ENCODE measurements at regions not wholly inside any gene's neighbourhood (a gene's known extent, or its start where the extent isn't known, plus 50 kb on each side); places are given as distances from the start of the nearest gene placed in this dataset.

GRCh38 chrX:129065895-129066294 is 457.4 kb downstream of the SMARCA1 start:
- POLR2A ChIA-PET: no interaction called here
- Mint-ChIP-seq H3K4me1 (no peaks in the 10 kb centered on the region), H3K4me3 (no peak overlapping the region), H3K27me3 (no peaks in the 10 kb centered on the region), H3K27ac (no peak overlapping the region), H3K9me3 (ENCODE audit: low read depth) (no peaks in the 10 kb centered on the region), H3K36me3 (ENCODE audit: low read depth) (no peaks in the 10 kb centered on the region)
- DNase-seq (no peak), ATAC-seq (no peak)
- intact Hi-C loops (cut with DNase I, micrococcal nuclease): no loop called here
- CTCF ChIA-PET: no interaction called here

- POLR2A ChIA-PET: no interaction called here
- Mint-ChIP-seq H3K27ac (no peak overlapping the region), H3K9me3 (ENCODE audit: low read depth) (no peaks in the 10 kb centered on the region), H3K4me1 (no peaks in the 10 kb centered on the region), H3K27me3 (no peaks in the 10 kb centered on the region), H3K4me3 (no peak overlapping the region), H3K36me3 (ENCODE audit: low read depth) (no peaks in the 10 kb centered on the region)
- CTCF ChIA-PET: no interaction called here
- ATAC-seq (no peak), DNase-seq (no peak)
- intact Hi-C loops (cut with DNase I, micrococcal nuclease): no loop called here
These were observed 464.9 kb downstream of the SMARCA1 start for GRCh38 chrX:129058405-129058804.

DNA sequence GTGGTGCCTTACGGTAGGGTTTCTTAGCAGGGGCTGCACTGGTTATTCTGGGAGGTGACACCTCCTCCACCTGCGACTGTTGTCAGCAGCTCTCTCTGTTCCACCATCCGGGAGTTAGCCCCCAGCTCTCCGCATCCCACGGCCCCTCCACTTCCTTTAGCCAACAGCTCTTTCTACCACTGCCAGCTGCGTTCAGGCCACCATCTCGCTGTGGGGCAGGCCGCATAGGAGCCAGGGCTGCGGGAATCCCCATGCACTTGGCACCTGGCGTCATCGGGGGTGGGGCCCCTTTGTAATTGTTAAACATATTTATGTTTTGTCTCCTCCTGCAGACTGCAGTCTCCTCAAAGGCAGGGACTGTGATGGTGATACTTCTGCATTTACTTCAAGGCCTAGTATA is 480.2 kb downstream of the SMARCA1 start:
- ATAC-seq (no peak), DNase-seq (no peak)
- ChIA-PET CTCF (no interaction called here), POLR2A (no interaction called here)
- Mint-ChIP-seq H3K27ac (no peak overlapping the region), H3K9me3 (ENCODE audit: low read depth) (no peaks in the 10 kb centered on the region), H3K4me1 (no peaks in the 10 kb centered on the region), H3K27me3 (no peaks in the 10 kb centered on the region), H3K4me3 (no peak overlapping the region), H3K36me3 (ENCODE audit: low read depth) (no peaks in the 10 kb centered on the region)
- intact Hi-C loops (cut with DNase I, micrococcal nuclease): no loop called here

- no peak overlapping the region for H3K27ac Mint-ChIP-seq
- H3K4me1 Mint-ChIP-seq: no peaks in the 10 kb centered on the region
- DNase-seq (no peak), ATAC-seq (no peak)
- intact Hi-C loops (cut with DNase I, micrococcal nuclease): no loop called here
- H3K27me3 Mint-ChIP-seq: no peaks in the 10 kb centered on the region
- no peak overlapping the region for H3K4me3 Mint-ChIP-seq
- H3K9me3 Mint-ChIP-seq (ENCODE audit: low read depth): no peaks in the 10 kb centered on the region
- POLR2A ChIA-PET: no interaction called here
- CTCF ChIA-PET: no interaction called here
- no peaks in the 10 kb centered on the region for H3K36me3 Mint-ChIP-seq (ENCODE audit: low read depth)
These were observed 482.0 kb downstream of the SMARCA1 start for GRCh38 chrX:129041319-129041718.

DNA sequence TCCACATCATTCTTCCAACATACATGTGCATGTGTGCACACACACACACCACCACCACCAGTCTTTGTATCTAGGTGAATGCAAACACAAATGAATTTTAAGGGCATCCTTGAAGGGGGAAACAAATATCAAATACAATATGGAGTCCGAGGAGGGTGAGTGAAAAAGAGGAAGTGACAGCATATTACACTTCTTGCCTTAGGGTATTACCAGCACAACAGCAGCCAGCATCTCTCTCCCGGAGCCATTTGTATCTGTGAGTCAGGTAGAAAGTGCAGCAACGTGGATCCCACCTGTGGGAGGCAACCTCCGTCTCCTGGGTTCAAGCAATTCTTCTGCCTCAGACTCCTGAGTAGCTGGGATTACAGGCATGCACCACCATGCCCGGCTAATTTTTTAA is 483.2 kb downstream of the SMARCA1 start:
- intact Hi-C loops (cut with DNase I, micrococcal nuclease): no loop called here
- ChIA-PET POLR2A (no interaction called here), CTCF (no interaction called here)
- H3K36me3 Mint-ChIP-seq (ENCODE audit: low read depth): no peaks in the 10 kb centered on the region
- no peak for DNase-seq
- no peak for ATAC-seq
- H3K27me3 Mint-ChIP-seq: no peaks in the 10 kb centered on the region
- H3K4me3 Mint-ChIP-seq: no peak overlapping the region
- no peaks in the 10 kb centered on the region for H3K4me1 Mint-ChIP-seq
- H3K9me3 Mint-ChIP-seq (ENCODE audit: low read depth): no peaks in the 10 kb centered on the region
- no peak overlapping the region for H3K27ac Mint-ChIP-seq

DNA sequence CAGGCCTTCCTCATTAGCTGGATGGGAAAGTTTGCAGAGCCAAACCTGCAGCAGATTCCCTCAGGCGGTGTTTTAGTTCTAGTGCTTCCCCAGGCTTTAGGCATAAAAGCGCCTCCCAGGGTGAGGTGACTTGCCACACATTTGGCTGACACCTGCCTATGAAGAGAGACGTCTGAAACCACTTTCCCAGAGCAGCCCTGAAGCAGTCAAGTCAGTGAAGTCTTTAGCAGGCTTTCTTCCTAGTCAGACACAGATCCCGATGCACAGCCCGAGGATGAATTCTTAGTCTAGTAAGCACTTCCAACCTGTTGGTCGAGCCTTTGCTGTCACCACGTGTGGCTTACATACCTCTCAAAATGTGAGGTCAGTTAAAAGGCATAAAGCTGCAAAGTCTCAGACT is 484.1 kb downstream of the SMARCA1 start:
- H3K27me3 Mint-ChIP-seq: no peaks in the 10 kb centered on the region
- H3K4me1 Mint-ChIP-seq: no peaks in the 10 kb centered on the region
- CTCF ChIA-PET: no interaction called here
- POLR2A ChIA-PET: no interaction called here
- no peak overlapping the region for H3K27ac Mint-ChIP-seq
- no peaks in the 10 kb centered on the region for H3K36me3 Mint-ChIP-seq (ENCODE audit: low read depth)
- H3K4me3 Mint-ChIP-seq: no peak overlapping the region
- intact Hi-C loops (cut with DNase I, micrococcal nuclease): no loop called here
- H3K9me3 Mint-ChIP-seq (ENCODE audit: low read depth): no peaks in the 10 kb centered on the region
- DNase-seq (no peak), ATAC-seq (no peak)

- H3K4me3 Mint-ChIP-seq: no peak overlapping the region
- H3K36me3 Mint-ChIP-seq (ENCODE audit: low read depth): no peaks in the 10 kb centered on the region
- ChIA-PET POLR2A (no interaction called here), CTCF (no interaction called here)
- H3K27me3 Mint-ChIP-seq: no peaks in the 10 kb centered on the region
- H3K9me3 Mint-ChIP-seq (ENCODE audit: low read depth): no peaks in the 10 kb centered on the region
- no peak for ATAC-seq
- no peaks in the 10 kb centered on the region for H3K4me1 Mint-ChIP-seq
- no peak overlapping the region for H3K27ac Mint-ChIP-seq
- intact Hi-C loops (cut with DNase I, micrococcal nuclease): no loop called here
- no peak for DNase-seq
These were observed 485.9 kb downstream of the SMARCA1 start for GRCh38 chrX:129037389-129037788.

- no peak for DNase-seq
- Mint-ChIP-seq H3K4me3 (no peak overlapping the region), H3K4me1 (no peaks in the 10 kb centered on the region), H3K9me3 (ENCODE audit: low read depth) (no peaks in the 10 kb centered on the region), H3K27me3 (no peaks in the 10 kb centered on the region), H3K36me3 (ENCODE audit: low read depth) (no peaks in the 10 kb centered on the region), H3K27ac (no peak overlapping the region)
- intact Hi-C loops (cut with DNase I, micrococcal nuclease): no loop called here
- ATAC-seq: no peak
- POLR2A ChIA-PET: no interaction called here
- CTCF ChIA-PET: no interaction called here
These were observed 488.1 kb downstream of the SMARCA1 start for GRCh38 chrX:129035180-129035579.

GRCh38 chrX:129034196-129034595 is 489.1 kb downstream of the SMARCA1 start:
- Mint-ChIP-seq H3K27me3 (no peaks in the 10 kb centered on the region), H3K4me1 (no peaks in the 10 kb centered on the region), H3K9me3 (ENCODE audit: low read depth) (no peaks in the 10 kb centered on the region), H3K36me3 (ENCODE audit: low read depth) (no peaks in the 10 kb centered on the region), H3K27ac (no peak overlapping the region), H3K4me3 (no peak overlapping the region)
- ChIA-PET CTCF (no interaction called here), POLR2A (no interaction called here)
- DNase-seq (no peak), ATAC-seq (no peak)
- intact Hi-C loops (cut with DNase I, micrococcal nuclease): no loop called here

DNA sequence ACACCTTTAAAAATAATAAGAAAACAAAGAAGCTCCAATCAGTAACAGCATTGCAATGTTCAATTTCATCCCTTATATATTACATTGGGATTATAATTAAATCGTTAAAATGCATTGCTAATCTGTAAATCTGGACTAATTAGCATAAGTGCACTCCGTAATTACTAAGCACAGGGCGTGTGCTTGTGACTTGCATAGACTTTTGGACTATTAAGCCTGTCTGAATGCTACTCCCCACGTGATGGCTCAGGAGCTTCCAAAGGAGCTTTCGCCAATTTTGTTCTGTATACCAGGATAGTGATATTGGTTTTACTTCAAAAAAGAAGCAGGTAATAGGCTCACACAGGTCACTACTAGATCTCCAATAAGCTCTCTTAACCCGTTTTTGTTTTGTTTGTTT is 497.1 kb downstream of the SMARCA1 start:
- POLR2A ChIA-PET: no interaction called here
- H3K27me3 Mint-ChIP-seq: no peaks in the 10 kb centered on the region
- H3K27ac Mint-ChIP-seq: no peak overlapping the region
- H3K4me3 Mint-ChIP-seq: no peak overlapping the region
- CTCF ChIA-PET: no interaction called here
- H3K9me3 Mint-ChIP-seq (ENCODE audit: low read depth): no peaks in the 10 kb centered on the region
- no peaks in the 10 kb centered on the region for H3K36me3 Mint-ChIP-seq (ENCODE audit: low read depth)
- no peak for DNase-seq
- intact Hi-C loops (cut with DNase I, micrococcal nuclease): no loop called here
- H3K4me1 Mint-ChIP-seq: no peaks in the 10 kb centered on the region
- no peak for ATAC-seq

DNA sequence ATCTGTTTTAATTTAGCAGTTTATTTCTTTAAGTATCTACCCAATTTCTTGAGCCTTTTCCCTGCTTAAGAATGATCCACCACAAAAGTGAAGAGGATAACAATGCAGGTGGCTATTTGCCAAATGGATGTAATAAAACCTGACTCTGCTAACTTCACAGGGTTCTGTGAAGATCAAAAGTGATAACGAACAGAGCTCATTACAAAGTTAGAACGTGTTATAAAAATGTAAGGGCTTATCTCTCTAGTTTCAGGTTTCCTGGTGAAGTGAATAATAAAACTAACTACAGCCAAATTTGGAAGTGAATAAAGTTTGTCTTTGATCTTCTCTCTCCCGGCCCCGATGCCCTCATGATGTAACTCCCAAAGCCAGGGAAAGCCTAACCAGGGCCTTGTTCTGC is 497.9 kb downstream of the SMARCA1 start:
- H3K27me3 Mint-ChIP-seq: no peaks in the 10 kb centered on the region
- DNase-seq (no peak), ATAC-seq (no peak)
- no peaks in the 10 kb centered on the region for H3K9me3 Mint-ChIP-seq (ENCODE audit: low read depth)
- POLR2A ChIA-PET: no interaction called here
- H3K27ac Mint-ChIP-seq: no peak overlapping the region
- H3K4me1 Mint-ChIP-seq: no peaks in the 10 kb centered on the region
- no peaks in the 10 kb centered on the region for H3K36me3 Mint-ChIP-seq (ENCODE audit: low read depth)
- no peak overlapping the region for H3K4me3 Mint-ChIP-seq
- CTCF ChIA-PET: no interaction called here
- intact Hi-C loops (cut with DNase I, micrococcal nuclease): no loop called here

DNA sequence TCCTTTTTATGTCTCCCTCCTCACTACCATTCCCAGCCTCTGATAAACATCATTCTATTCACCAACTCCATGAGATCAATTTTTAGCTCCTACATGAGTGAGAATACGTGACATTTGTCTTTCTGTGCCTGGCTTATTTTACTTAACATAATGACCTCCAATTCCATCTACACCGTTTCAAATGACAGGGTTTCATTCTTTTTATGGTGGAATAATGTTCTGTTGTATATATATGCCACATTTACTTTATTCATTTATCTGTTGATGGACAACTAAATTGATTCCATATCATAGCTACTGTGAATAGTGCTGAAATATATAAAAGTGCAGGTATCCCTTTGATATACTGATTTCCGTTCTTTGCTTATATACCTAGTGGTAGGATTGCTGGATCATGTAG is 503.9 kb downstream of the SMARCA1 start:
- Mint-ChIP-seq H3K9me3 (ENCODE audit: low read depth) (no peaks in the 10 kb centered on the region), H3K27ac (no peak overlapping the region), H3K4me1 (no peaks in the 10 kb centered on the region), H3K27me3 (no peaks in the 10 kb centered on the region), H3K36me3 (ENCODE audit: low read depth) (no peaks in the 10 kb centered on the region), H3K4me3 (no peak overlapping the region)
- ATAC-seq: no peak
- intact Hi-C loops (cut with DNase I, micrococcal nuclease): no loop called here
- CTCF ChIA-PET: no interaction called here
- POLR2A ChIA-PET: no interaction called here
- DNase-seq: no peak

DNA sequence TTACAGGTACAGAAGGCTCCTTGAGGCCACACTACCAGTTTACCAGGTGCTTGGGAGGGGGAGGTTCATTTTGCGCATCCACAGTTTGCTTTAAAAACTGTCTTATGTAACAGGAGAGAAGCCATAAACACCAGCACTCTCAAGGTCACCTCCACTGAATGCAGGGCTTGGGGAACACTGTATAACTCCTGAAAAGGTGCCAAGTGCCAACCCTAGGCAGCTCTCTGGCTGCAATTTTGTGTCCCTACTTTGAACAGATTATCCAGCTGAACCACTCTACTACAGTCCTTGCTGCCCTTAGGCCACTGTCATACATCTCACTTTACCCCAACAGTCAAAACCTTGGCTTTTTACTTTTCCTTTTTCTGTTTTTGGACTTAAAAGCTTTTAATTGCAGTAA is 507.9 kb downstream of the SMARCA1 start:
- ChIA-PET POLR2A (no interaction called here), CTCF (no interaction called here)
- DNase-seq: no peak
- intact Hi-C loops (cut with DNase I, micrococcal nuclease): no loop called here
- Mint-ChIP-seq H3K9me3 (ENCODE audit: low read depth) (no peaks in the 10 kb centered on the region), H3K4me1 (no peaks in the 10 kb centered on the region), H3K36me3 (ENCODE audit: low read depth) (no peaks in the 10 kb centered on the region), H3K4me3 (no peak overlapping the region), H3K27me3 (no peaks in the 10 kb centered on the region), H3K27ac (no peak overlapping the region)
- no peak for ATAC-seq

Data from activated CD4-positive, alpha-beta T cell treated with anti-CD3 and anti-CD28 coated beads for 36 hours (primary cell).